Tibial nerve (tissue), 3 donors: ENCODE measurements at regions not wholly inside any gene's neighbourhood (a gene's known extent, or its start where the extent isn't known, plus 50 kb on each side); places are given as distances from the start of the nearest gene placed in this dataset.

Experiments
- POLR2A ChIP-seq, 2 donors: fragments of 450-650 bp; IDR thresholded peaks; one replicate each; pipeline ENCODE4 v1.6.1; 2017; ENCODE audit warnings: antibody characterized with exemption in 2 of 2, mild to moderate bottlenecking in 2 of 2, moderate library complexity in 2 of 2
- TF ChIP-seq, protein P1 (sequence below), 5 experiments: fragments of 200-600 bp in 3 of 5; fragments of 450-650 bp in 2 of 5; sonication (generic) in 3 of 5; IDR thresholded peaks; one replicate each; pipeline ENCODE4 v1.5.1; 2016 to 2019; ENCODE audit warnings: antibody characterized with exemption in 5 of 5, mild to moderate bottlenecking in 3 of 5, moderate library complexity in 2 of 5

DNA sequence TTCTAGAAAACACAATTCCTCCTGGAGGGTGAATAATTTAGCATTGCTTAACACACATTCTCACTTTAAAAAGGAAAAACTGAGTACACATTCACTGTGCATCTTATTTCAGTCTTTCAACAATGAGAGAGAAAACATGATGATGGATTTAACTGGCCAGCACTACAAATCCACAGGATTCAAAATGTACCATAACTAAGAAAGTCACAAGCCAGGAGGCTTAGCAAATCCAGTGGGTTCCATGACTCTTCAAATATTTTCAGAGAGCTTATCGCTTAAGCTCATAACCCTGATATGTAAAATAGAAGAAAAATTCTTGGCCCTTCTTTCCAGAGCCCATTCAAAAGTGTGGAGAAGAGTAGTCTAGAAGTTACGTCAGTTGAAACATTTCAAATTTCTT, 820.3 kb downstream of the LTN1 start:
- TF ChIP-seq, protein P1, sequence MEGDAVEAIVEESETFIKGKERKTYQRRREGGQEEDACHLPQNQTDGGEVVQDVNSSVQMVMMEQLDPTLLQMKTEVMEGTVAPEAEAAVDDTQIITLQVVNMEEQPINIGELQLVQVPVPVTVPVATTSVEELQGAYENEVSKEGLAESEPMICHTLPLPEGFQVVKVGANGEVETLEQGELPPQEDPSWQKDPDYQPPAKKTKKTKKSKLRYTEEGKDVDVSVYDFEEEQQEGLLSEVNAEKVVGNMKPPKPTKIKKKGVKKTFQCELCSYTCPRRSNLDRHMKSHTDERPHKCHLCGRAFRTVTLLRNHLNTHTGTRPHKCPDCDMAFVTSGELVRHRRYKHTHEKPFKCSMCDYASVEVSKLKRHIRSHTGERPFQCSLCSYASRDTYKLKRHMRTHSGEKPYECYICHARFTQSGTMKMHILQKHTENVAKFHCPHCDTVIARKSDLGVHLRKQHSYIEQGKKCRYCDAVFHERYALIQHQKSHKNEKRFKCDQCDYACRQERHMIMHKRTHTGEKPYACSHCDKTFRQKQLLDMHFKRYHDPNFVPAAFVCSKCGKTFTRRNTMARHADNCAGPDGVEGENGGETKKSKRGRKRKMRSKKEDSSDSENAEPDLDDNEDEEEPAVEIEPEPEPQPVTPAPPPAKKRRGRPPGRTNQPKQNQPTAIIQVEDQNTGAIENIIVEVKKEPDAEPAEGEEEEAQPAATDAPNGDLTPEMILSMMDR (IDR thresholded peaks at IDR 0.05), result no peak
- no peak for TF ChIP-seq POLR2A (IDR thresholded peaks at IDR 0.05)
